ENCODE measurements at regions not wholly inside any gene's neighbourhood (a gene's known extent, or its start where the extent isn't known, plus 50 kb on each side); places are given as distances from the start of the nearest gene placed in this dataset.

GRCh38 chr3:168981396-168981795, 682.1 kb downstream of the MECOM start:
- H3K9ac ChIP-seq (ENCODE audit: low read length), result no peak overlapping the region
- H3K36me3 ChIP-seq (ENCODE audit: insufficient read depth, low read length), result no peaks in the 10 kb centered on the region
- Mint-ChIP-seq H3K27ac (ENCODE audit: unreplicated experiment) (no peak overlapping the region), H3K9me3 (ENCODE audit: unreplicated experiment) (no peaks in the 10 kb centered on the region), H3K36me3 (ENCODE audit: low read depth, unreplicated experiment) (no peaks in the 10 kb centered on the region), H3K27me3 (ENCODE audit: low read depth, unreplicated experiment) (no peaks in the 10 kb centered on the region), H3K4me3 (ENCODE audit: unreplicated experiment) (no peak overlapping the region), H3K4me1 (ENCODE audit: low read depth, unreplicated experiment) (no peaks in the 10 kb centered on the region)
- H3K79me2 ChIP-seq (ENCODE audit: insufficient read depth, low read length), result no peaks in the 10 kb centered on the region
- H3K4me1 ChIP-seq (ENCODE audit: insufficient read depth, low read length), result no peaks in the 10 kb centered on the region
- FAIRE-seq (no peak), DNase-seq (ENCODE audit: low read depth) (peak; percentile 26)
- no peak for TF ChIP-seq CTCF (IDR thresholded peaks at IDR 0.05; ENCODE audit: insufficient read depth, low read depth, low read length)
- TF ChIP-seq EZH2 (IDR thresholded peaks at IDR 0.05; ENCODE audit: insufficient read depth, low read length), result no peak
- no peaks in the 10 kb centered on the region for H4K20me1 ChIP-seq (ENCODE audit: insufficient read depth, low read length)
- H3K4me2 ChIP-seq (ENCODE audit: low read length), result no peak overlapping the region
- H3K9me3 ChIP-seq (ENCODE audit: insufficient read depth, low read depth, low read length), result no peaks in the 10 kb centered on the region
- H3K4me3 ChIP-seq (ENCODE audit: insufficient read depth, low read depth, low read length), result no peak overlapping the region
- no peak overlapping the region for H3K27ac ChIP-seq (ENCODE audit: low read depth, low read length)
- H3K27me3 ChIP-seq (ENCODE audit: insufficient read depth, low read length), result no peaks in the 10 kb centered on the region
- H2AFZ ChIP-seq (ENCODE audit: low read depth, low read length), result no peak overlapping the region

GRCh38 chr3:168977716-168978374, 685.7 kb downstream of the MECOM start:
- no peak for FAIRE-seq
- peak overlapping the region; percentile 2 for H3K4me2 ChIP-seq (ENCODE audit: low read length)
- H3K4me3 ChIP-seq (ENCODE audit: insufficient read depth, low read depth, low read length), result no peak overlapping the region
- H3K27ac ChIP-seq (ENCODE audit: low read depth, low read length), result no peak overlapping the region
- no peaks in the 10 kb centered on the region for H3K79me2 ChIP-seq (ENCODE audit: insufficient read depth, low read length)
- Mint-ChIP-seq H3K27me3 (ENCODE audit: low read depth, unreplicated experiment) (no peaks in the 10 kb centered on the region), H3K4me3 (ENCODE audit: unreplicated experiment) (no peak overlapping the region), H3K4me1 (ENCODE audit: low read depth, unreplicated experiment) (no peaks in the 10 kb centered on the region), H3K36me3 (ENCODE audit: low read depth, unreplicated experiment) (no peaks in the 10 kb centered on the region), H3K9me3 (ENCODE audit: unreplicated experiment) (no peaks in the 10 kb centered on the region), H3K27ac (ENCODE audit: unreplicated experiment) (no peak overlapping the region)
- H3K36me3 ChIP-seq (ENCODE audit: insufficient read depth, low read length), result no peaks in the 10 kb centered on the region
- no peaks in the 10 kb centered on the region for H3K27me3 ChIP-seq (ENCODE audit: insufficient read depth, low read length)
- H3K9ac ChIP-seq (ENCODE audit: low read length), result no peak overlapping the region
- H4K20me1 ChIP-seq (ENCODE audit: insufficient read depth, low read length), result no peaks in the 10 kb centered on the region
- no peak for TF ChIP-seq EZH2 (IDR thresholded peaks at IDR 0.05; ENCODE audit: insufficient read depth, low read length)
- no peak for TF ChIP-seq CTCF (IDR thresholded peaks at IDR 0.05; ENCODE audit: insufficient read depth, low read depth, low read length)
- no peaks in the 10 kb centered on the region for H3K9me3 ChIP-seq (ENCODE audit: insufficient read depth, low read depth, low read length)
- DNase-seq (ENCODE audit: low read depth), result peak; percentile 64
- H3K4me1 ChIP-seq (ENCODE audit: insufficient read depth, low read length), result no peaks in the 10 kb centered on the region
- no peak overlapping the region for H2AFZ ChIP-seq (ENCODE audit: low read depth, low read length)

GRCh38 chr3:168976969-168977368, 686.5 kb downstream of the MECOM start:
- Histone ChIP-seq H3K4me2 (ENCODE audit: low read length) (no peak overlapping the region), H3K36me3 (ENCODE audit: insufficient read depth, low read length) (no peaks in the 10 kb centered on the region), H3K4me1 (ENCODE audit: insufficient read depth, low read length) (no peaks in the 10 kb centered on the region), H3K27me3 (ENCODE audit: insufficient read depth, low read length) (no peaks in the 10 kb centered on the region), H3K79me2 (ENCODE audit: insufficient read depth, low read length) (no peaks in the 10 kb centered on the region), H3K9ac (ENCODE audit: low read length) (no peak overlapping the region), H3K27ac (ENCODE audit: low read depth, low read length) (no peak overlapping the region), H3K4me3 (ENCODE audit: insufficient read depth, low read depth, low read length) (no peak overlapping the region), H3K9me3 (ENCODE audit: insufficient read depth, low read depth, low read length) (no peaks in the 10 kb centered on the region), H4K20me1 (ENCODE audit: insufficient read depth, low read length) (no peaks in the 10 kb centered on the region), H2AFZ (ENCODE audit: low read depth, low read length) (no peak overlapping the region)
- H3K27me3 Mint-ChIP-seq (ENCODE audit: low read depth, unreplicated experiment), result no peaks in the 10 kb centered on the region
- TF ChIP-seq EZH2 (IDR thresholded peaks at IDR 0.05; ENCODE audit: insufficient read depth, low read length), result no peak
- TF ChIP-seq CTCF (IDR thresholded peaks at IDR 0.05; ENCODE audit: insufficient read depth, low read depth, low read length), result no peak
- no peaks in the 10 kb centered on the region for H3K4me1 Mint-ChIP-seq (ENCODE audit: low read depth, unreplicated experiment)
- H3K4me3 Mint-ChIP-seq (ENCODE audit: unreplicated experiment), result no peak overlapping the region
- no peak overlapping the region for H3K27ac Mint-ChIP-seq (ENCODE audit: unreplicated experiment)
- no peaks in the 10 kb centered on the region for H3K9me3 Mint-ChIP-seq (ENCODE audit: unreplicated experiment)
- DNase-seq (ENCODE audit: low read depth) (no peak), FAIRE-seq (no peak)
- H3K36me3 Mint-ChIP-seq (ENCODE audit: low read depth, unreplicated experiment), result no peaks in the 10 kb centered on the region
